ENCODE measurements at regions not wholly inside any gene's neighbourhood (a gene's known extent, or its start where the extent isn't known, plus 50 kb on each side); places are given as distances from the start of the nearest gene placed in this dataset.
"Not testable (repeated sequence)": the region's sequence is repeated elsewhere in the genome, so short reads cannot be mapped to it uniquely, and the experiment has no call there.

GRCh38 chr2:163187119-163187518 lies 348.6 kb upstream of the KCNH7 start:
- DNase-seq, result no peak

GRCh38 chr2:163185160-163185559 lies 346.6 kb upstream of the KCNH7 start:
- no peak for DNase-seq

- no peak for DNase-seq
Observed at GRCh38 chr2:163182764-163183354, 344.3 kb upstream of the KCNH7 start.

- no peak for DNase-seq
Observed at GRCh38 chr2:163177592-163177991, 339.0 kb upstream of the KCNH7 start.

- DNase-seq, result no peak
Observed at GRCh38 chr2:163175294-163175693, 336.7 kb upstream of the KCNH7 start.

- DNase-seq, result no peak
Observed at GRCh38 chr2:163173591-163173990, 335.0 kb upstream of the KCNH7 start.

GRCh38 chr2:163171786-163172530 lies 333.4 kb upstream of the KCNH7 start:
- no peak for DNase-seq

- DNase-seq, result no peak
Observed at GRCh38 chr2:163157891-163158496, 319.4 kb upstream of the KCNH7 start.

GRCh38 chr2:163157411-163157810 lies 318.8 kb upstream of the KCNH7 start:
- no peak for DNase-seq

- DNase-seq, result no peak
Observed at GRCh38 chr2:163155925-163156324, 317.4 kb upstream of the KCNH7 start.

GRCh38 chr2:163155279-163155883 lies 316.8 kb upstream of the KCNH7 start:
- peak; percentile 1 for DNase-seq

- no peak for DNase-seq
Observed at GRCh38 chr2:163142618-163143017, 304.1 kb upstream of the KCNH7 start.

GRCh38 chr2:163138947-163139346 lies 300.4 kb upstream of the KCNH7 start:
- no peak for DNase-seq

GRCh38 chr2:163135256-163135655 lies 296.7 kb upstream of the KCNH7 start:
- no peak for DNase-seq

- no peak for DNase-seq
Observed at GRCh38 chr2:163133602-163134001, 295.0 kb upstream of the KCNH7 start.

GRCh38 chr2:163132850-163133249 lies 294.3 kb upstream of the KCNH7 start:
- no peak for DNase-seq

- DNase-seq, result not testable (repeated sequence)
Observed at GRCh38 chr2:163132207-163132606, 293.6 kb upstream of the KCNH7 start.

- no peak for DNase-seq
Observed at GRCh38 chr2:163123526-163123925, 285.0 kb upstream of the KCNH7 start.

- no peak for DNase-seq
Observed at GRCh38 chr2:163122257-163122656, 283.7 kb upstream of the KCNH7 start.

GRCh38 chr2:163121483-163121882 lies 282.9 kb upstream of the KCNH7 start:
- DNase-seq, result no peak

GRCh38 chr2:163119966-163120365 lies 281.4 kb upstream of the KCNH7 start:
- no peak for DNase-seq

GRCh38 chr2:163086940-163087339 lies 248.4 kb upstream of the KCNH7 start:
- no peak for DNase-seq

- not testable (repeated sequence) for DNase-seq
Observed at GRCh38 chr2:163085366-163086024, 246.9 kb upstream of the KCNH7 start.

All from right kidney (tissue), 1 donor.